Fibroblast of lung (primary cell): ENCODE measurements at regions not wholly inside any gene's neighbourhood (a gene's known extent, or its start where the extent isn't known, plus 50 kb on each side); places are given as distances from the start of the nearest gene placed in this dataset.

Experiments used
- DNase-seq, 2 donors: peaks; one replicate each; pipeline versions ENCODE4 v3.0.0 to v3.0.0-alpha.2; 2010; ENCODE audit warnings: low read depth in 2 of 2
- H2AFZ ChIP-seq: 2 replicates; pipeline ENCODE4 v1.5.1; 2012; ENCODE audit warnings: low read length, control low read depth, inconsistent platforms
- H3K27ac ChIP-seq: 2 replicates; pipeline ENCODE4 v1.5.1; 2011; ENCODE audit warnings: low read length, control low read depth; ENCODE audit not compliant: insufficient read depth
- H3K27me3 ChIP-seq: 2 replicates; pipeline ENCODE4 v1.5.1; 2011; ENCODE audit warnings: mild to moderate bottlenecking, low read length; ENCODE audit not compliant: control insufficient read depth, insufficient read depth
- H3K36me3 ChIP-seq: 2 replicates; pipeline ENCODE4 v1.5.1; 2011; ENCODE audit warnings: low read length; ENCODE audit not compliant: control insufficient read depth, insufficient read depth
- H3K4me1 ChIP-seq: 2 replicates; pipeline ENCODE4 v1.5.1; 2011; ENCODE audit warnings: low read length; ENCODE audit not compliant: control insufficient read depth, insufficient read depth; ENCODE audit errors: extremely low read depth
- H3K4me2 ChIP-seq: 2 replicates; pipeline ENCODE4 v1.5.1; 2011; ENCODE audit warnings: low read length, control low read depth; ENCODE audit not compliant: insufficient read depth; ENCODE audit errors: extremely low read depth
- H3K4me3 ChIP-seq, 4 experiments: fragments of 200-600 bp in 1 of 4; sonication (generic) in 1 of 4; replicated peaks in 1 of 4; 2 replicates each; pipeline ENCODE4 v1.5.1; 2011 to 2016; ENCODE audit warnings: low read length in 4 of 4, low read depth in 3 of 4, mild to moderate bottlenecking in 3 of 4, control low read depth in 2 of 4, inconsistent platforms in 1 of 4, mixed read lengths in 1 of 4; ENCODE audit not compliant: insufficient read depth in 1 of 4; ENCODE audit errors: control extremely low read depth in 1 of 4
- H3K79me2 ChIP-seq: 2 replicates; pipeline ENCODE4 v1.5.1; 2012; ENCODE audit warnings: mild to moderate bottlenecking, low read length, inconsistent platforms; ENCODE audit not compliant: control insufficient read depth, insufficient read depth
- H3K9ac ChIP-seq: 2 replicates; pipeline ENCODE4 v1.5.1; 2011; ENCODE audit warnings: mild to moderate bottlenecking, low read length, control low read depth; ENCODE audit not compliant: insufficient read depth
- H3K9me3 ChIP-seq: 2 replicates; pipeline ENCODE4 v1.5.1; 2012; ENCODE audit warnings: low read depth, low read length; ENCODE audit not compliant: control insufficient read depth, insufficient read depth
- H4K20me1 ChIP-seq: 2 replicates; pipeline ENCODE4 v1.5.1; 2011; ENCODE audit warnings: low read length; ENCODE audit not compliant: control insufficient read depth, insufficient read depth; ENCODE audit errors: extremely low read depth
- CTCF ChIP-seq, 2 donors: IDR thresholded peaks in 1 of 2; conservative IDR thresholded peaks in 1 of 2; 1 replicate in 1 of 2; 2 replicates in 1 of 2; pipeline ENCODE4 v1.5.1; 2011 to 2012; ENCODE audit warnings: low read length in 2 of 2, control low read depth in 1 of 2, inconsistent platforms in 1 of 2, low read depth in 1 of 2, mild to moderate bottlenecking in 1 of 2
- EZH2 ChIP-seq: IDR thresholded peaks from 2 replicates; pipeline ENCODE4 v1.5.1; 2012; ENCODE audit warnings: low read length, control low read depth, mild to moderate bottlenecking; ENCODE audit errors: missing control alignments

GRCh38 chr20:62557999-62558408 lies 82.2 kb upstream of the GATA5 start:
- TF ChIP-seq EZH2 (no peak), CTCF (conservative IDR thresholded peaks at IDR 0.05 in 1 of 2, IDR thresholded peaks at IDR 0.05 in 1 of 2; ENCODE audit: low read depth in 1 of 2, low read length in 2 of 2) (no peak)
- Histone ChIP-seq H3K4me2 (no peak overlapping the region), H2AFZ (no peak overlapping the region), H3K9me3 (no peaks in the 10 kb centered on the region), H3K9ac (no peak overlapping the region), H3K27me3 (peaks cover 22% of the 10 kb centered on the region), H3K27ac (no peak overlapping the region), H3K79me2 (no peaks in the 10 kb centered on the region), H3K4me3 (no peak overlapping the region), H4K20me1 (no peaks in the 10 kb centered on the region), H3K4me1 (no peaks in the 10 kb centered on the region), H3K36me3 (no peaks in the 10 kb centered on the region)
- no peak for DNase-seq

- TF ChIP-seq EZH2 (no peak), CTCF (conservative IDR thresholded peaks at IDR 0.05 in 1 of 2, IDR thresholded peaks at IDR 0.05 in 1 of 2; ENCODE audit: low read depth in 1 of 2, low read length in 2 of 2) (no peak)
- H3K4me2 ChIP-seq: no peak overlapping the region
- no peaks in the 10 kb centered on the region for H3K4me1 ChIP-seq
- no peak for DNase-seq
- H2AFZ ChIP-seq: no peak overlapping the region
- no peaks in the 10 kb centered on the region for H3K79me2 ChIP-seq
- H4K20me1 ChIP-seq: no peaks in the 10 kb centered on the region
- H3K27ac ChIP-seq: no peak overlapping the region
- H3K36me3 ChIP-seq: no peaks in the 10 kb centered on the region
- no peaks in the 10 kb centered on the region for H3K9me3 ChIP-seq
- H3K9ac ChIP-seq: no peak overlapping the region
- H3K27me3 ChIP-seq: peaks cover 18% of the 10 kb centered on the region
- H3K4me3 ChIP-seq: no peak overlapping the region
These were observed 83.0 kb upstream of the GATA5 start for GRCh38 chr20:62558779-62559178.

GRCh38 chr20:62560162-62560561 lies 82.1 kb upstream of the SLCO4A1 start:
- no peak overlapping the region for H3K4me3 ChIP-seq
- no peak overlapping the region for H2AFZ ChIP-seq
- no peak overlapping the region for H3K9ac ChIP-seq
- no peaks in the 10 kb centered on the region for H3K36me3 ChIP-seq
- TF ChIP-seq EZH2 (no peak), CTCF (conservative IDR thresholded peaks at IDR 0.05 in 1 of 2, IDR thresholded peaks at IDR 0.05 in 1 of 2; ENCODE audit: low read depth in 1 of 2, low read length in 2 of 2) (no peak)
- peaks cover 8% of the 10 kb centered on the region for H3K27me3 ChIP-seq
- H3K79me2 ChIP-seq: no peaks in the 10 kb centered on the region
- H3K4me2 ChIP-seq: no peak overlapping the region
- no peaks in the 10 kb centered on the region for H4K20me1 ChIP-seq
- no peaks in the 10 kb centered on the region for H3K4me1 ChIP-seq
- H3K27ac ChIP-seq: no peak overlapping the region
- no peak for DNase-seq
- no peaks in the 10 kb centered on the region for H3K9me3 ChIP-seq
